ENCODE measurements at regions not wholly inside any gene's neighbourhood (a gene's known extent, or its start where the extent isn't known, plus 50 kb on each side); places are given as distances from the start of the nearest gene placed in this dataset.

DNA sequence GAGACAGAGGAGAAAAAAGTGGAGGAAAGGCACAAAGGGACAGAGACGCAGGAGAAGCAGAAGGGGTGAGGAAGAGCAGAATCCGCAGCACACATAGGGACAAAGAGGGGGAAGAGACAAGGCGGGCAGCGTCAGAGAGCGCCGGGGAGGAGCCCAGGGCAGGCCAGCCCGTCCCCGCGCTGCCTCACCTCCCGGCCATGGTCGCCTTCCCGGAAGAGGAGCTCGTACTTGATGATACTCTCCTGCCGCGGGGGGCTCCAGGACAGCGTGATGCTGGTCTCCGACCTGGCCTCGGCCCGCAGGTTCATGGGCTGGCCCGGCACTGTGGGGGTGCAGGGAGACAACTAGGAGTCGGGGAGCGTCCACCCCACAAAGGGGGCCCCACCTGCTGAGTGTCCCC lies 100.6 kb downstream of the PTPRS start (continued):
- TF ChIP-seq ZSCAN20 (CRISPR knock-in tag; IDR thresholded peaks at IDR 0.05) (no peak), NPAS2 (CRISPR knock-in tag; IDR thresholded peaks at IDR 0.05; ENCODE audit: borderline replicate concordance) (no peak), RAD21 (conservative IDR thresholded peaks at IDR 0.05 in 1 of 2, IDR thresholded peaks at IDR 0.05 in 1 of 2) (no peak), MAZ (IDR thresholded peaks at IDR 0.05; ENCODE audit: borderline replicate concordance, low read depth, low read length) (no peak)

DNA sequence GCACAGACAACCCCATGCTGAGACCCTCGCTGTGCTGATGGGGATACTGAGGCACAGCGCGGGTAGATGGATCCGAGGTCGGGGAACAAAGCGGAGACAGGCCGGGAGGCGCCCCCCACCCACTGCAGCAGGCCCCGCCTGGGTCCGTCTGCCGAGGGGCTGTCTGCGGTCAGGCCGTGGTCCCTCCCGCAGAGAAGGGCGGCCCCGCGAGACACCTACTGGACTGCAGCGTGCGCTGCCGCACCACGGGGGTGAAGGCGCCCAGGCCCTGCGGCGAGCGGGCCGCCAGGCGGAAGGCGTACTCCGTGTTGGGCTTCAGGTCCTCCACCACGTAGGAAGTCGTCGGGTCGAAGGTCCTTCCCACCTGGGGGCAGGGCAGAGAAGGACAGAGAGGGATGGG lies 101.9 kb downstream of the PTPRS start:
- Histone ChIP-seq H3K4me1 (no peaks in the 10 kb centered on the region), H3K4me2 (no peak overlapping the region), H3K9me3 (no peaks in the 10 kb centered on the region), H3K27ac (no peak overlapping the region), H3K4me3 (no peak overlapping the region)
- TF ChIP-seq, protein P1, sequence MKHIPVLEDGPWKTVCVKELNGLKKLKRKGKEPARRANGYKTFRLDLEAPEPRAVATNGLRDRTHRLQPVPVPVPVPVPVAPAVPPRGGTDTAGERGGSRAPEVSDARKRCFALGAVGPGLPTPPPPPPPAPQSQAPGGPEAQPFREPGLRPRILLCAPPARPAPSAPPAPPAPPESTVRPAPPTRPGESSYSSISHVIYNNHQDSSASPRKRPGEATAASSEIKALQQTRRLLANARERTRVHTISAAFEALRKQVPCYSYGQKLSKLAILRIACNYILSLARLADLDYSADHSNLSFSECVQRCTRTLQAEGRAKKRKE (CRISPR knock-in tag; IDR thresholded peaks at IDR 0.05; ENCODE audit: low read depth), result no peak
- TF ChIP-seq, protein P2, sequence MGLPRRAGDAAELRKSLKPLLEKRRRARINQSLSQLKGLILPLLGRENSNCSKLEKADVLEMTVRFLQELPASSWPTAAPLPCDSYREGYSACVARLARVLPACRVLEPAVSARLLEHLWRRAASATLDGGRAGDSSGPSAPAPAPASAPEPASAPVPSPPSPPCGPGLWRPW (IDR thresholded peaks at IDR 0.05), result no peak
- TF ChIP-seq, protein P3, sequence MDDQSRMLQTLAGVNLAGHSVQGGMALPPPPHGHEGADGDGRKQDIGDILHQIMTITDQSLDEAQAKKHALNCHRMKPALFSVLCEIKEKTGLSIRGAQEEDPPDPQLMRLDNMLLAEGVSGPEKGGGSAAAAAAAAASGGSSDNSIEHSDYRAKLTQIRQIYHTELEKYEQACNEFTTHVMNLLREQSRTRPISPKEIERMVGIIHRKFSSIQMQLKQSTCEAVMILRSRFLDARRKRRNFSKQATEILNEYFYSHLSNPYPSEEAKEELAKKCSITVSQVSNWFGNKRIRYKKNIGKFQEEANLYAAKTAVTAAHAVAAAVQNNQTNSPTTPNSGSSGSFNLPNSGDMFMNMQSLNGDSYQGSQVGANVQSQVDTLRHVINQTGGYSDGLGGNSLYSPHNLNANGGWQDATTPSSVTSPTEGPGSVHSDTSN (IDR thresholded peaks at IDR 0.05), result no peak
- TF ChIP-seq, protein P4, sequence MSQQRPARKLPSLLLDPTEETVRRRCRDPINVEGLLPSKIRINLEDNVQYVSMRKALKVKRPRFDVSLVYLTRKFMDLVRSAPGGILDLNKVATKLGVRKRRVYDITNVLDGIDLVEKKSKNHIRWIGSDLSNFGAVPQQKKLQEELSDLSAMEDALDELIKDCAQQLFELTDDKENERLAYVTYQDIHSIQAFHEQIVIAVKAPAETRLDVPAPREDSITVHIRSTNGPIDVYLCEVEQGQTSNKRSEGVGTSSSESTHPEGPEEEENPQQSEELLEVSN (IDR thresholded peaks at IDR 0.05; ENCODE audit: borderline replicate concordance, low read depth), result no peak
- no peak for TF ChIP-seq POLR2AphosphoS2 (conservative IDR thresholded peaks at IDR 0.05; ENCODE audit: low read length)
- no peak for TF ChIP-seq POLR2A (IDR thresholded peaks at IDR 0.05; ENCODE audit: low read length)
- TF ChIP-seq TP53 (CRISPR knock-in tag; IDR thresholded peaks at IDR 0.05), result no peak
- TF ChIP-seq FOXS1 (CRISPR knock-in tag; IDR thresholded peaks at IDR 0.05), result no peak
- TF ChIP-seq NR3C1 (IDR thresholded peaks at IDR 0.05), result no peak
- no peak for TF ChIP-seq TFCP2L1 (CRISPR knock-in tag; IDR thresholded peaks at IDR 0.05)
- no peak for TF ChIP-seq RAD21 (conservative IDR thresholded peaks at IDR 0.05 in 1 of 2, IDR thresholded peaks at IDR 0.05 in 1 of 2)
- no peak for TF ChIP-seq MAFK (IDR thresholded peaks at IDR 0.05; ENCODE audit: partially characterized antibody)
- no peak for TF ChIP-seq EP300 (IDR thresholded peaks at IDR 0.05)
- no peak for TF ChIP-seq CEBPB (IDR thresholded peaks at IDR 0.05)
- no peak for TF ChIP-seq ZFP36 (IDR thresholded peaks at IDR 0.05; ENCODE audit: borderline replicate concordance, partially characterized antibody)
- TF ChIP-seq SREBF2 (IDR thresholded peaks at IDR 0.05), result no peak
- no peak for TF ChIP-seq CHD2 (IDR thresholded peaks at IDR 0.05; ENCODE audit: low read length, partially characterized antibody)
- TF ChIP-seq RCOR1 (IDR thresholded peaks at IDR 0.05; ENCODE audit: low read depth, low read length), result no peak
- FAIRE-seq (no peak), DNase-seq (ENCODE audit: low read depth in 1 of 2, low spot score in 1 of 2) (no peak), ATAC-seq (no peak)
- 98% methylated on average over 18 of the region's 33 CpGs for WGBS (ENCODE audit: missing lambda C conversion rate)
- POLR2A ChIA-PET, result no interaction called here
- CTCF ChIA-PET, result no interaction called here

DNA sequence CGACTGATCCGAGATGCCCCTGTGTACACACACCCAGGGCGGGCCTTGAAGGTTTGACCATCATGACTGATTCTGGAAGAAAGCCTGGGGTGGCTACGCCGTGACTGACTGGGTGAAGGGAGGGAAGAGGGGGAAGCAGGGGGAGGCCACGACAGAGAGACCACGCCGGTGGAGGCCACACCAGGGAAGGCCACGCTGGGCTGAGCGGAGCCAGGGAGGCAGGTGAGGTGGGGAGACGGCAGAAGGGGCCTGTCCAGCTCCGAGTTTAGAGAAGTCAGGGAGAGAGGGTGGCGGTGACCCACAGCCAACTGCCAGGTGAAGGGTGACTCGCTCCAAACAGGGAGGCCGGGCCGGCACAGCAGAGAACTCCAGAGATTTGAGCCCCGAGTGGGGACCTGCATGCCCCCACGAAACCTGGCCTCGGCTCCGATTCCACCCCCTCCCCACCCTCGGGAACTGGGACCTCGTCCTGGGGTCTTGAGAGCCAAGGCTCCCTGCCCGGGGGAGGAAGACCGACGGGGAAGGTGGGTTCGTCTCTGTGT lies 102.6 kb downstream of the PTPRS start:
- no peak for TF ChIP-seq EP300 (IDR thresholded peaks at IDR 0.05)
- TF ChIP-seq FOSL2 (IDR thresholded peaks at IDR 0.05), result no peak
- no peak for TF ChIP-seq FOSL2 (CRISPR knock-in tag; IDR thresholded peaks at IDR 0.05)
- TF ChIP-seq RNF2 (IDR thresholded peaks at IDR 0.05; ENCODE audit: borderline replicate concordance, low read depth), result no peak
- TF ChIP-seq POLR2A (IDR thresholded peaks at IDR 0.05; ENCODE audit: low read length), result no peak
- TF ChIP-seq ZC3H11A (IDR thresholded peaks at IDR 0.05), result no peak
- TF ChIP-seq, protein P5, sequence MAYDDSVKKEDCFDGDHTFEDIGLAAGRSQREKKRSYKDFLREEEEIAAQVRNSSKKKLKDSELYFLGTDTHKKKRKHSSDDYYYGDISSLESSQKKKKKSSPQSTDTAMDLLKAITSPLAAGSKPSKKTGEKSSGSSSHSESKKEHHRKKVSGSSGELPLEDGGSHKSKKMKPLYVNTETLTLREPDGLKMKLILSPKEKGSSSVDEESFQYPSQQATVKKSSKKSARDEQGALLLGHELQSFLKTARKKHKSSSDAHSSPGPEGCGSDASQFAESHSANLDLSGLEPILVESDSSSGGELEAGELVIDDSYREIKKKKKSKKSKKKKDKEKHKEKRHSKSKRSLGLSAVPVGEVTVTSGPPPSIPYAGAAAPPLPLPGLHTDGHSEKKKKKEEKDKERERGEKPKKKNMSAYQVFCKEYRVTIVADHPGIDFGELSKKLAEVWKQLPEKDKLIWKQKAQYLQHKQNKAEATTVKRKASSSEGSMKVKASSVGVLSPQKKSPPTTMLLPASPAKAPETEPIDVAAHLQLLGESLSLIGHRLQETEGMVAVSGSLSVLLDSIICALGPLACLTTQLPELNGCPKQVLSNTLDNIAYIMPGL (CRISPR knock-in tag; IDR thresholded peaks at IDR 0.05; ENCODE audit: borderline replicate concordance), result no peak
- no peak for TF ChIP-seq HDAC2 (IDR thresholded peaks at IDR 0.05)
- no peak for TF ChIP-seq EHMT2 (IDR thresholded peaks at IDR 0.05; ENCODE audit: low read depth)
- TF ChIP-seq POLR2AphosphoS2 (conservative IDR thresholded peaks at IDR 0.05; ENCODE audit: low read length), result no peak
- no peak for TF ChIP-seq JUNB (IDR thresholded peaks at IDR 0.05)
- no peak for TF ChIP-seq HOXA7 (CRISPR knock-in tag; IDR thresholded peaks at IDR 0.05)
- H3K4me2 ChIP-seq, result no peak overlapping the region
- CTCF ChIA-PET, result no interaction called here
- POLR2A ChIA-PET, result no interaction called here
- no peaks in the 10 kb centered on the region for H3K4me1 ChIP-seq
- DNase-seq (ENCODE audit: low read depth in 1 of 2, low spot score in 1 of 2) (no peak), FAIRE-seq (no peak), ATAC-seq (no peak)
- H3K27ac ChIP-seq, result no peak overlapping the region
- H3K4me3 ChIP-seq, result no peak overlapping the region
- WGBS (ENCODE audit: missing lambda C conversion rate), result 90% methylated on average over 17 of the region's 26 CpGs
- no peaks in the 10 kb centered on the region for H3K9me3 ChIP-seq

Measured in A549 (cell line).